Mesodermal cell (in vitro differentiated cells): ENCODE measurements at regions not wholly inside any gene's neighbourhood (a gene's known extent, or its start where the extent isn't known, plus 50 kb on each side); places are given as distances from the start of the nearest gene placed in this dataset.

Experiments
- H3K27ac ChIP-seq: 2 replicates; pipeline ENCODE4 v1.7.0; 2013; ENCODE audit warnings: mild to moderate bottlenecking, low read depth, low read length, moderate library complexity; ENCODE audit not compliant: severe bottlenecking
- H3K36me3 ChIP-seq: 2 replicates; pipeline ENCODE4 v1.7.1; 2013; ENCODE audit warnings: mild to moderate bottlenecking, low read length, moderate library complexity; ENCODE audit not compliant: control insufficient read depth, insufficient read depth
- H3K4me1 ChIP-seq: one replicate; pipeline ENCODE4 v1.7.1; 2013; ENCODE audit warnings: mild to moderate bottlenecking, low read length; ENCODE audit not compliant: insufficient read depth, control insufficient read depth, poor library complexity, severe bottlenecking
- H3K4me3 ChIP-seq: 2 replicates; pipeline ENCODE4 v1.7.0; 2013; ENCODE audit warnings: low read length, control low read depth, mild to moderate bottlenecking; ENCODE audit not compliant: insufficient read depth, poor library complexity, severe bottlenecking; ENCODE audit errors: extremely low read depth
- H3K9me3 ChIP-seq: 2 replicates; pipeline ENCODE4 v1.7.1; 2013; ENCODE audit warnings: mild to moderate bottlenecking, low read length, moderate library complexity; ENCODE audit not compliant: control insufficient read depth
- WGBS, 2 experiments: methylation state at CpG; one replicate each; pipeline ENCODE4 v1.1.5; 2013; ENCODE audit warnings: missing lambda C conversion rate in 2 of 2; ENCODE audit not compliant: insufficient coverage in 2 of 2; 5-methylcytosine and 5-hydroxymethylcytosine counted together

DNA sequence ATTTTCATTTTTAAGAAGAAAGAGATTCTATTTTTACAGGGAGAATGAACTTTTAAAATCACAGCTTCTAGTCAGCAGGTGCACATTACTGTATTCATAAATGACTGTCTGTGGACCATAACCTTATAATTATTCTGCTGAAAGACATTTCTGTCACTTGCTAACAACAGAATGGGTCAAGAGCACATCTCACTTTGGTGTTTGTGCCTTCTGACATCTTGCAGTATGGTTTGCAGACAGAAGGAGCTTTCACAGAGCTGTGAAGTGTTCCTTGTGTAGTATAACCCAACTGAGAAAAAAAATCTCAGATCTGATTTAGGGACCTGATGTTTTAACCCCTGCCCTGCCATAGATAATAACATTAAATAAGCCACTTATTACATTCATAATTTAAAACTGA is 131.4 kb upstream of the CTSO start:
- Histone ChIP-seq H3K27ac (no peak overlapping the region), H3K36me3 (no peaks in the 10 kb centered on the region), H3K4me1 (no peaks in the 10 kb centered on the region), H3K9me3 (no peaks in the 10 kb centered on the region), H3K4me3 (no peak overlapping the region)

DNA sequence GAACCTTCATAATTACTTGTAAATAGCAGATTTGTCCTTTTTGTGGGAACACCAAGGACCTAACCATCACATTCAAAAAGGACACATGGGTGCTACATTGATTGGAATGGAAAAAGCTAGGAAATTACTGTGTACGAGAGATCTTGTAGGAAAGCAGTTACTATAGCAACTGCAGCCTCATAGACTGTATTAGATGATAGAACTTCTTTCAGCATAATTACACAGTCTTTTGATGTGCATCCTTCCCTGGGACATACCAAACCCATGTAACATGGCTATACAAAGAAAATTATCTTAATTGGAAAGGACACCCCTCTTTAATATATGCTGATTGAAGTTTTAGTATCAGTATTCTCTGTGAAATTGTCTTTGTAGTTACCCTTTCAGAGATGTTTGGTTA is 130.7 kb upstream of the CTSO start:
- Histone ChIP-seq H3K27ac (no peak overlapping the region), H3K4me3 (no peak overlapping the region), H3K9me3 (no peaks in the 10 kb centered on the region), H3K36me3 (no peaks in the 10 kb centered on the region), H3K4me1 (no peaks in the 10 kb centered on the region)
- no CpG with 5 or more reads among the region's 1 CpG for WGBS, 2 experiments

GRCh38 chr4:156073976-156074375 is 120.3 kb upstream of the CTSO start:
- peaks cover 15% of the 10 kb centered on the region for H3K9me3 ChIP-seq
- WGBS, 2 experiments, result no CpG with 5 or more reads among the region's 2 CpGs
- no peak overlapping the region for H3K4me3 ChIP-seq
- no peak overlapping the region for H3K27ac ChIP-seq
- H3K4me1 ChIP-seq, result no peaks in the 10 kb centered on the region
- H3K36me3 ChIP-seq, result no peaks in the 10 kb centered on the region

DNA sequence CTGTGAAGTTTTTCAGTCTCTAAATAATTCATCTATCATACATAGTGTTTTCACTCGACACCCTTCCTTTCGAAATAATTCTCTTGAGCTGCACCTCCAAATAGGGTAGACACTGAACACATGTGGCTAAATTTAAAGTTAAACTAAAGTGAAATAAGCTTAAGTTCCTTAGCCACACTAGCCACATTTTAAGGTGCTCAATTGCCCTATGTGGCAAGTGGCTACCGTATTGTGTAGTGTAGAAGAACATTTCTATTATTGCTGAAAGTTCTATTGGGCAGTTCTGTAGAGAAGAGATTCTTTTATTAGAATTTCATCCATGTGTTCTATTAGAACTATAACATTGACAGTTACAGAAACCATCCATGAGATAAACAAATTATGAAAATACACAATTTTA is 107.0 kb upstream of the CTSO start:
- 67% methylated on average over 1 of the region's 3 CpGs; no CpG with 5 or more reads in 1 of the 2 experiments for WGBS, 2 experiments
- H3K4me1 ChIP-seq, result no peaks in the 10 kb centered on the region
- no peak overlapping the region for H3K4me3 ChIP-seq
- no peaks in the 10 kb centered on the region for H3K36me3 ChIP-seq
- no peak overlapping the region for H3K27ac ChIP-seq
- no peaks in the 10 kb centered on the region for H3K9me3 ChIP-seq

DNA sequence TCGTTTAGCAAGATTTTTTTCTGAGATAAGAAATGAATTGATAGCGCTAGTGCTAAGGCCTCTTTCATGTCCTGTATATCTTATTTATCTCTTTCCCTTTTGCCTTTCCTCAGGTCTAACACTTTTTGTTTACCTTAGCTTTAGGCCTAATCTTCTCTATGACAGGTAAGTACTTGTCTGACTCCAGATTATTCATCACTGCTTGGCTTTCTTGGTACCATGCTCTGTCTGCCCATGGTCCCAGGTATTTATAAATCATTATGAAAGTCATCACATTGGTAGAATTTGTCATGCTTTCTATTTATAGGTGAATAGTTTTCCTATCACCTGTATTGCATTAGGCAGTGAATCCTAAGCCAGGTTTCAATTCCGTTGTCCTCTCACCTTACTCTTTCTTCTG is 99.5 kb upstream of the CTSO start:
- Histone ChIP-seq H3K27ac (no peak overlapping the region), H3K36me3 (no peaks in the 10 kb centered on the region), H3K4me1 (peaks cover 4% of the 10 kb centered on the region), H3K4me3 (no peak overlapping the region), H3K9me3 (no peaks in the 10 kb centered on the region)
- 100% methylated on average over 1 of the region's 3 CpGs; no CpG with 5 or more reads in 1 of the 2 experiments for WGBS, 2 experiments

- Histone ChIP-seq H3K27ac (no peak overlapping the region), H3K36me3 (no peaks in the 10 kb centered on the region), H3K9me3 (no peaks in the 10 kb centered on the region), H3K4me1 (peaks cover 4% of the 10 kb centered on the region), H3K4me3 (no peak overlapping the region)
- WGBS, 2 experiments, result no CpG with 5 or more reads among the region's 2 CpGs
These were observed 98.5 kb upstream of the CTSO start for GRCh38 chr4:156052116-156052515.

GRCh38 chr4:156038772-156039171 is 85.1 kb upstream of the CTSO start:
- H3K4me1 ChIP-seq, result no peaks in the 10 kb centered on the region
- H3K36me3 ChIP-seq, result no peaks in the 10 kb centered on the region
- 90 to 100% methylated on average over 1 to 2 of the region's 4 CpGs for WGBS, 2 experiments
- no peak overlapping the region for H3K4me3 ChIP-seq
- H3K9me3 ChIP-seq, result no peaks in the 10 kb centered on the region
- H3K27ac ChIP-seq, result no peak overlapping the region

DNA sequence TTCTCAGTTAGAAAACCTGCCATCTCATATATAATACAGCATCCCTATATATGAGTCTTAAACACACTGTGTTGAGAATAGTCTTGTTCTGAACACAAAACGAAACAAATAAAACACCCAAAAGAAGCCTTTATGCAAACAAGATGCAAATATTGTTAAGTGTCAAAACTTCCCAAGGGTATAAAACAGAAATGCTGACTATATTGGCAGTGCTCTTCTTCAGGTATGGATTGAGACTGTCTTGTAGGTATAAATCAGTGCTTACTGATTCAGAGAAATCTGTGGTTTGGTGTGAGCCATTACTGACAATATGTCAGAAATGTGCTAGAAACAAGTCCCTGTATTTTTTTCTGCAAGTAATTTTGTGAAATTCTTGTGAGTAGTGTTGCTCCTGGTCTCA is 82.8 kb upstream of the CTSO start:
- H3K9me3 ChIP-seq, result no peaks in the 10 kb centered on the region
- H3K27ac ChIP-seq, result no peak overlapping the region
- no CpG with 5 or more reads among the region's 1 CpG for WGBS, 2 experiments
- H3K4me1 ChIP-seq, result no peaks in the 10 kb centered on the region
- H3K36me3 ChIP-seq, result no peaks in the 10 kb centered on the region
- H3K4me3 ChIP-seq, result no peak overlapping the region

GRCh38 chr4:156029691-156030090 is 76.0 kb upstream of the CTSO start:
- WGBS, 2 experiments, result 100% methylated on average over 1 of the region's 1 CpG
- H3K4me3 ChIP-seq, result no peak overlapping the region
- no peaks in the 10 kb centered on the region for H3K36me3 ChIP-seq
- H3K9me3 ChIP-seq, result no peaks in the 10 kb centered on the region
- H3K4me1 ChIP-seq, result no peaks in the 10 kb centered on the region
- H3K27ac ChIP-seq, result no peak overlapping the region

- Histone ChIP-seq H3K4me3 (no peak overlapping the region), H3K27ac (no peak overlapping the region), H3K4me1 (no peaks in the 10 kb centered on the region), H3K36me3 (no peaks in the 10 kb centered on the region), H3K9me3 (no peaks in the 10 kb centered on the region)
- WGBS, 2 experiments, result 88 to 91% methylated on average over 6 of the region's 6 CpGs
These were observed 67.6 kb upstream of the CTSO start for GRCh38 chr4:156021298-156021697.

DNA sequence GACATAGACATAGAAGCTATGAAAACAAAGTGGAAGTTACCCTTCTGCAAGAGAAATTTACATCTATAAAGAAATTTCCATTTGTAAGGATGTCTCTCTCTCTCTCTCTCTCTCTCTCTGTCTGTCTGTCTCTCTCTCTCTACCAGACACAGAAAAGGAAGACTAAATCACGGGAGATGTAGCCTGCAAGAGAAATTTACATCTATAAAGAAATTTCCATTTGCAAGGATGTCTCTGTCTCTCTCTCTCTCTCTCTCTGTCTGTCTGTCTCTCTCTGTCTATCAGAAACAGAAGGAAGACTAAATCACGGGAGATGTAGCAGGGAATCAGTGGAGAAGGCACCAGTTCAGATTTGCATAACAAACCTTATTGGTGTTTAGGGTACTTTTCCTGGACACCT is 65.6 kb upstream of the CTSO start:
- WGBS, 2 experiments, result no CpG with 5 or more reads among the region's 2 CpGs
- H3K36me3 ChIP-seq, result no peaks in the 10 kb centered on the region
- H3K4me1 ChIP-seq, result no peaks in the 10 kb centered on the region
- no peak overlapping the region for H3K27ac ChIP-seq
- H3K9me3 ChIP-seq, result no peaks in the 10 kb centered on the region
- no peak overlapping the region for H3K4me3 ChIP-seq

GRCh38 chr4:156018383-156018782 is 64.7 kb upstream of the CTSO start:
- Histone ChIP-seq H3K4me3 (no peak overlapping the region), H3K27ac (no peak overlapping the region), H3K9me3 (no peaks in the 10 kb centered on the region), H3K4me1 (no peaks in the 10 kb centered on the region), H3K36me3 (no peaks in the 10 kb centered on the region)
- WGBS, 2 experiments, result 60% methylated on average over 1 of the region's 5 CpGs; no CpG with 5 or more reads in 1 of the 2 experiments
